ENCODE measurements at regions not wholly inside any gene's neighbourhood (a gene's known extent, or its start where the extent isn't known, plus 50 kb on each side); places are given as distances from the start of the nearest gene placed in this dataset.

GRCh38 chr2:173613386-173613785 is 258.7 kb downstream of the CDCA7 start:
- no peak for TF ChIP-seq CTCF (IDR thresholded peaks at IDR 0.05)
- no peak for TF ChIP-seq POLR2A (IDR thresholded peaks at IDR 0.05)
- TF ChIP-seq POLR2AphosphoS5 (IDR thresholded peaks at IDR 0.05; ENCODE audit: insufficient read depth in 1 of 2, low read depth in 1 of 2) = no peak

Measured in vagina (tissue), 2 donors.